Neural progenitor cell (in vitro differentiated cells): ENCODE measurements at regions not wholly inside any gene's neighbourhood (a gene's known extent, or its start where the extent isn't known, plus 50 kb on each side); places are given as distances from the start of the nearest gene placed in this dataset.

Experiments used
- DNase-seq: peaks from one replicate; pipeline ENCODE4 v3.0.0-alpha.2; 2016; ENCODE audit warnings: low spot score
- H2AFZ ChIP-seq: fragments of 200-600 bp; sonication (generic); replicated peaks from 2 replicates; pipeline ENCODE4 v1.6.1; 2016; ENCODE audit warnings: antibody characterized with exemption
- H3F3A ChIP-seq: fragments of 200-600 bp; sonication (generic); 2 replicates; pipeline ENCODE4 v1.6.1; 2016; ENCODE audit warnings: antibody characterized with exemption, low read depth
- H3K27ac ChIP-seq: fragments of 200-600 bp; sonication (generic); 2 replicates; pipeline ENCODE4 v1.5.1; 2016; ENCODE audit warnings: mild to moderate bottlenecking
- H3K27me3 ChIP-seq: fragments of 200-600 bp; sonication (generic); 2 replicates; pipeline ENCODE4 v1.6.1; 2016; ENCODE audit warnings: mild to moderate bottlenecking, moderate library complexity
- H3K36me3 ChIP-seq: fragments of 200-600 bp; sonication (generic); 2 replicates; pipeline ENCODE4 v1.5.1; 2016
- H3K4me1 ChIP-seq: fragments of 200-600 bp; sonication (generic); 2 replicates; pipeline ENCODE4 v1.6.1; 2016; ENCODE audit warnings: mixed run types
- H3K4me2 ChIP-seq: fragments of 200-600 bp; sonication (generic); 2 replicates; pipeline ENCODE4 v1.6.1; 2016
- H3K4me3 ChIP-seq: fragments of 200-600 bp; sonication (generic); 2 replicates; pipeline ENCODE4 v1.5.1; 2016
- H3K79me2 ChIP-seq: fragments of 200-600 bp; sonication (generic); 2 replicates; pipeline ENCODE4 v1.6.1; 2016; ENCODE audit warnings: low read depth
- H3K9ac ChIP-seq: fragments of 200-600 bp; sonication (generic); 2 replicates; pipeline ENCODE4 v1.6.1; 2016
- H3K9me3 ChIP-seq: fragments of 200-600 bp; sonication (generic); 2 replicates; pipeline ENCODE4 v1.5.1; 2016; ENCODE audit warnings: low read depth
- H4K20me1 ChIP-seq: fragments of 200-600 bp; sonication (generic); 2 replicates; pipeline ENCODE4 v1.6.1; 2016; ENCODE audit warnings: low read depth
- H3K27ac Mint-ChIP-seq: 3 replicates; pipeline ENCODE4 v1.8.0; 2021; ENCODE audit warnings: mixed read lengths
- H3K27me3 Mint-ChIP-seq: 2 replicates; pipeline ENCODE4 v1.8.0; 2022; ENCODE audit warnings: low read depth, mild to moderate bottlenecking, inconsistent platforms, moderate library complexity, mixed read lengths; ENCODE audit not compliant: insufficient read depth
- H3K36me3 Mint-ChIP-seq: 3 replicates; pipeline ENCODE4 v1.8.0; 2021; ENCODE audit warnings: mixed read lengths
- H3K4me1 Mint-ChIP-seq: 3 replicates; pipeline ENCODE4 v1.8.0; 2021; ENCODE audit warnings: mixed read lengths
- H3K4me3 Mint-ChIP-seq: 3 replicates; pipeline ENCODE4 v1.8.0; 2021; ENCODE audit warnings: mild to moderate bottlenecking, moderate library complexity, mixed read lengths
- H3K9me3 Mint-ChIP-seq: 3 replicates; pipeline ENCODE4 v1.8.0; 2020; ENCODE audit warnings: mixed read lengths
- CTCF ChIP-seq: fragments of 200-600 bp; sonication (generic); IDR thresholded peaks from 2 replicates; pipeline ENCODE4 v1.5.1; 2017; ENCODE audit warnings: antibody characterized with exemption, mild to moderate bottlenecking
- EZH2 ChIP-seq: fragments of 200-600 bp; sonication (generic); IDR thresholded peaks from 2 replicates; pipeline ENCODE4 v1.6.1; 2017; ENCODE audit warnings: antibody characterized with exemption, mild to moderate bottlenecking, moderate library complexity
- EZH2phosphoT487 ChIP-seq: fragments of 200-600 bp; sonication (generic); IDR thresholded peaks from 2 replicates; pipeline ENCODE4 v1.6.1; 2017; ENCODE audit warnings: antibody characterized with exemption

GRCh38 chr15:69601711-69602504 lies 149.3 kb downstream of the RPLP1 start:
- H3K9me3 ChIP-seq, result no peaks in the 10 kb centered on the region
- no peak overlapping the region for H3K4me3 Mint-ChIP-seq
- H3K9ac ChIP-seq, result no peak overlapping the region
- H3F3A ChIP-seq, result no peaks in the 10 kb centered on the region
- no peak overlapping the region for H3K4me3 ChIP-seq
- no peak overlapping the region for H2AFZ ChIP-seq
- no peak overlapping the region for H3K4me2 ChIP-seq
- H4K20me1 ChIP-seq, result no peaks in the 10 kb centered on the region
- DNase-seq, result no peak
- no peak overlapping the region for H3K27ac Mint-ChIP-seq
- H3K4me1 ChIP-seq, result no peaks in the 10 kb centered on the region
- H3K27me3 Mint-ChIP-seq, result peaks cover 7% of the 10 kb centered on the region
- H3K36me3 ChIP-seq, result no peaks in the 10 kb centered on the region
- no peaks in the 10 kb centered on the region for H3K79me2 ChIP-seq
- H3K4me1 Mint-ChIP-seq, result no peaks in the 10 kb centered on the region
- no peaks in the 10 kb centered on the region for H3K36me3 Mint-ChIP-seq
- H3K9me3 Mint-ChIP-seq, result no peaks in the 10 kb centered on the region
- no peak overlapping the region for H3K27ac ChIP-seq
- H3K27me3 ChIP-seq, result no peaks in the 10 kb centered on the region
- TF ChIP-seq EZH2, result no peak
- TF ChIP-seq CTCF, result no peak
- no peak for TF ChIP-seq EZH2phosphoT487

GRCh38 chr15:69602921-69603320 lies 150.3 kb downstream of the RPLP1 start:
- Histone ChIP-seq H3K9ac (no peak overlapping the region), H3F3A (no peaks in the 10 kb centered on the region), H3K4me3 (no peak overlapping the region), H4K20me1 (no peaks in the 10 kb centered on the region), H3K4me1 (no peaks in the 10 kb centered on the region), H3K27ac (no peak overlapping the region), H3K36me3 (no peaks in the 10 kb centered on the region), H2AFZ (no peak overlapping the region), H3K27me3 (no peaks in the 10 kb centered on the region), H3K4me2 (no peak overlapping the region), H3K79me2 (no peaks in the 10 kb centered on the region), H3K9me3 (no peaks in the 10 kb centered on the region)
- peaks cover 11% of the 10 kb centered on the region for H3K27me3 Mint-ChIP-seq
- H3K4me1 Mint-ChIP-seq, result peaks cover 3% of the 10 kb centered on the region
- H3K9me3 Mint-ChIP-seq, result no peaks in the 10 kb centered on the region
- TF ChIP-seq EZH2, result no peak
- TF ChIP-seq EZH2phosphoT487, result no peak
- no peak for TF ChIP-seq CTCF
- H3K27ac Mint-ChIP-seq, result no peak overlapping the region
- H3K36me3 Mint-ChIP-seq, result no peaks in the 10 kb centered on the region
- no peak for DNase-seq
- no peak overlapping the region for H3K4me3 Mint-ChIP-seq

- H3K36me3 Mint-ChIP-seq, result no peaks in the 10 kb centered on the region
- H3K27me3 Mint-ChIP-seq, result peaks cover 14% of the 10 kb centered on the region
- H3K27me3 ChIP-seq, result no peaks in the 10 kb centered on the region
These were observed 150.9 kb downstream of the RPLP1 start for GRCh38 chr15:69603369-69604071.

More at GRCh38 chr15:69603369-69604071, 150.9 kb downstream of the RPLP1 start:
- no peak overlapping the region for H3K4me2 ChIP-seq
- no peaks in the 10 kb centered on the region for H3K9me3 ChIP-seq
- no peaks in the 10 kb centered on the region for H4K20me1 ChIP-seq
- no peak overlapping the region for H3K9ac ChIP-seq
- DNase-seq, result no peak
- no peak overlapping the region for H2AFZ ChIP-seq
- no peaks in the 10 kb centered on the region for H3K36me3 ChIP-seq
- H3F3A ChIP-seq, result no peaks in the 10 kb centered on the region
- H3K4me1 Mint-ChIP-seq, result peaks cover 6% of the 10 kb centered on the region
- no peak overlapping the region for H3K27ac ChIP-seq
- H3K4me3 ChIP-seq, result no peak overlapping the region
- H3K9me3 Mint-ChIP-seq, result no peaks in the 10 kb centered on the region
- H3K4me1 ChIP-seq, result no peaks in the 10 kb centered on the region
- no peak for TF ChIP-seq EZH2phosphoT487
- TF ChIP-seq CTCF, result no peak
- no peak for TF ChIP-seq EZH2
- no peaks in the 10 kb centered on the region for H3K79me2 ChIP-seq
- H3K27ac Mint-ChIP-seq, result no peak overlapping the region
- H3K4me3 Mint-ChIP-seq, result no peak overlapping the region
